Peyer's patch (tissue), 4 donors: ENCODE measurements at regions not wholly inside any gene's neighbourhood (a gene's known extent, or its start where the extent isn't known, plus 50 kb on each side); places are given as distances from the start of the nearest gene placed in this dataset.

Experiments used
- CTCF ChIP-seq, 6 experiments: fragments of 450-650 bp in 4 of 6; fragments of 200-600 bp in 2 of 6; sonication (generic) in 1 of 6; IDR thresholded peaks; one replicate each; pipeline ENCODE4 v1.5.1; 2017 to 2019; ENCODE audit warnings: antibody characterized with exemption in 6 of 6, mild to moderate bottlenecking in 3 of 6, moderate library complexity in 1 of 6
- POLR2A ChIP-seq, 2 donors: fragments of 450-650 bp; IDR thresholded peaks; one replicate each; pipeline ENCODE4 v1.5.1; 2017; ENCODE audit warnings: antibody characterized with exemption in 2 of 2, mild to moderate bottlenecking in 2 of 2, moderate library complexity in 2 of 2

- TF ChIP-seq CTCF (IDR thresholded peaks at IDR 0.05) (no peak), POLR2A (IDR thresholded peaks at IDR 0.05) (no peak)
Observed at GRCh38 chr10:58459069-58459468, 53.6 kb upstream of the BICC1 start.
